Coronary artery (tissue), 2 donors: ENCODE measurements at regions not wholly inside any gene's neighbourhood (a gene's known extent, or its start where the extent isn't known, plus 50 kb on each side); places are given as distances from the start of the nearest gene placed in this dataset.

Source experiments
- DNase-seq: peaks from one replicate; pipeline ENCODE4 v3.0.0-alpha.2; 2017; ENCODE audit warnings: low spot score
- H3K27ac ChIP-seq, 2 donors: fragments of 200-600 bp; sonication (generic); one replicate each; pipeline ENCODE4 v1.5.1; 2016 to 2019
- H3K4me3 ChIP-seq: fragments of 200-600 bp; sonication (generic); 2 replicates; pipeline ENCODE4 v1.5.1; 2016; ENCODE audit warnings: mild to moderate bottlenecking, moderate library complexity
- TF ChIP-seq, protein P1 (sequence below): fragments of 200-600 bp; sonication (generic); IDR thresholded peaks from one replicate; pipeline ENCODE4 v1.5.1; 2019; ENCODE audit warnings: antibody characterized with exemption

DNA sequence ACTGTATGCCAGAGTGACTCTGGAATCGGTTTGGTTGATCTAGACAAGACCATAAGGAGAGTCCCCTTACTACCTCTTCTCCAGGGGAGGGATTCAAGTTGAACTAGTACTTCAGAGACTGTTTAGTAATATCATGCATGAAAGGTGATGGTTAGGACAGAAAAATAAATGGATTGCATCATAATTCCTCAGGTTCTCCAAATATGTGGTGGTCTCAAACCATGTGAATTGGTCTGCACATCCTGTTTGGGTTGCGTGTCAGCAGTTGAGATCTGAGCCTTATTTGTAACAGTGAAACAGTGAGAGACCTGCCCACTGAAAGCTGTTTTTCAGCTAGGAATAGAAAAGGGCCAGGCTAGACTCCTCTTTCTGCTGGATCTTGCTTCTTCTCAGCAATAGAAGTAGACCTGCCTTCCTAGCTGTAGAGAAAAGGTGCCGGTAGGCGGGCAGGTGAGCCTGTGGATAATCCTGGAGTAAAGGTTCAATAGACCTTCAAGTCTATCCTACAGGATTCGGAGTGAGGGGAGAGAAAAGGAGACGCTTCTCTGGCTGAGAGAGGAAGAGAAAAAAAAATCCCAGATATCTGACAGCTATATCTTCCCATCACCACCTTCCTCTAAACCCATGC is 258.5 kb upstream of the E2F7 start:
- TF ChIP-seq, protein P1, sequence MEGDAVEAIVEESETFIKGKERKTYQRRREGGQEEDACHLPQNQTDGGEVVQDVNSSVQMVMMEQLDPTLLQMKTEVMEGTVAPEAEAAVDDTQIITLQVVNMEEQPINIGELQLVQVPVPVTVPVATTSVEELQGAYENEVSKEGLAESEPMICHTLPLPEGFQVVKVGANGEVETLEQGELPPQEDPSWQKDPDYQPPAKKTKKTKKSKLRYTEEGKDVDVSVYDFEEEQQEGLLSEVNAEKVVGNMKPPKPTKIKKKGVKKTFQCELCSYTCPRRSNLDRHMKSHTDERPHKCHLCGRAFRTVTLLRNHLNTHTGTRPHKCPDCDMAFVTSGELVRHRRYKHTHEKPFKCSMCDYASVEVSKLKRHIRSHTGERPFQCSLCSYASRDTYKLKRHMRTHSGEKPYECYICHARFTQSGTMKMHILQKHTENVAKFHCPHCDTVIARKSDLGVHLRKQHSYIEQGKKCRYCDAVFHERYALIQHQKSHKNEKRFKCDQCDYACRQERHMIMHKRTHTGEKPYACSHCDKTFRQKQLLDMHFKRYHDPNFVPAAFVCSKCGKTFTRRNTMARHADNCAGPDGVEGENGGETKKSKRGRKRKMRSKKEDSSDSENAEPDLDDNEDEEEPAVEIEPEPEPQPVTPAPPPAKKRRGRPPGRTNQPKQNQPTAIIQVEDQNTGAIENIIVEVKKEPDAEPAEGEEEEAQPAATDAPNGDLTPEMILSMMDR = no peak
- Histone ChIP-seq H3K27ac (no peak overlapping the region), H3K4me3 (peak overlapping the region; percentile 76)
- DNase-seq = no peak

GRCh38 chr12:77319166-77319565 is 253.8 kb upstream of the E2F7 start:
- Histone ChIP-seq H3K27ac (no peak overlapping the region), H3K4me3 (no peak overlapping the region)
- no peak for DNase-seq
- TF ChIP-seq, protein P1 = no peak

GRCh38 chr12:77315407-77315806 is 250.0 kb upstream of the E2F7 start:
- no peak overlapping the region for H3K4me3 ChIP-seq
- TF ChIP-seq, protein P1 = no peak
- no peak for DNase-seq
- H3K27ac ChIP-seq = no peak overlapping the region

DNA sequence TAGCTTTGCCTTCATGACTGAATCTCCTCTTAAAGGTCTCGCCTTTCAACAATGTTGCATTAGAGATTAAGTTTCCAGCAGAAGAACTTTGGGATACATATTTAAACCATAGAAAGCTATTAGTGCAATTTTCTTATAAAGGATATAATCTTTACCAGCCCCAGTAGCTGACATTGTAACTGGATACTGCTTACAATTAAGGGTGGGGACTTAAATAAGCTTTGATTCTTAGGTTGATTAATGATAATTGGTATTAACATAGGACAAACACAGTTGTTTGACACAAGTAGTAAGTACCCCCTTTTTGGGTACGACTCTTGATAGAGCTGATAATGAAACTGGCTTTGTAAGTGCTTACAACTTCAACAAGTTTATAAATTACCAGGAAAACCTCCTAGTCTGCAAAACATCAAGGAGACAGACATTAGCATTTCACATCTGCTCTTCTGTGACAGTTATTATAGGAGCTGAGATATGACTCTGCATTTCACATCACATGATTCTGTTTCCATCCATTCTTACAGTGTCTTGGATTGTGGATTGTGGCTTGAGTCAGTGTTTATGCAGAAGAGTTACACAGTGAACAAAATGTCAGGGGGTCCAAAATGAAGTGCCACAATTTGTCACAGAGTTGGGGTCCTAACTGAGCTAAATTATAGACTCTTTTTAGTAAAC is 249.1 kb upstream of the E2F7 start:
- H3K27ac ChIP-seq = no peak overlapping the region
- TF ChIP-seq, protein P1 = no peak
- no peak overlapping the region for H3K4me3 ChIP-seq
- DNase-seq = no peak

GRCh38 chr12:77308056-77308455 is 242.7 kb upstream of the E2F7 start:
- DNase-seq = no peak
- H3K4me3 ChIP-seq = no peak overlapping the region
- TF ChIP-seq, protein P1 = no peak
- H3K27ac ChIP-seq = no peak overlapping the region

DNA sequence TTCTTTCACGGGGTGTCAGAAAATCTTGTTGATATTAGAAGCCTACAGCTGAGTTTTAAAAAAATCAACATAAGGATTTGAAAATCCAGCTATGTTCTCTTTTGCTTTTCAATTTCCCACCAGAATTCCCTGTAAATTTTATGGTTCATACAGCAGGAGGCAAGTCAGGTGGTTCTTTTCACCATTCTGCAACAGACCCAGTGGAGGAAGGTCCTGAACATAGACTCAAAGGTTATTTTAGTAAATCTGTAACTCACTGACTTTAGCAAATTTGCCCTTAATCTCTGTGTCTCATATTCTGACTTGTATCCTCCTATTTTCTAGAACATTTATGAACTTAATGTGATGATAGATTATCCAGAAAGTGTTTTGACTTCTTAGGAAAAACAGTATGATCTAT is 235.4 kb upstream of the E2F7 start:
- DNase-seq = no peak
- TF ChIP-seq, protein P1 = no peak
- no peak overlapping the region for H3K4me3 ChIP-seq
- H3K27ac ChIP-seq = no peak overlapping the region
